Uterus (tissue), 3 donors: ENCODE measurements at regions not wholly inside any gene's neighbourhood (a gene's known extent, or its start where the extent isn't known, plus 50 kb on each side); places are given as distances from the start of the nearest gene placed in this dataset.

Experiments
- DNase-seq, 2 donors: peaks; one replicate each; pipeline ENCODE4 v3.0.0-alpha.2; 2019 to 2020
- H3K27ac ChIP-seq, 2 donors: fragments of 200-600 bp; sonication (generic); 1 replicate in 1 of 2; 2 replicates in 1 of 2; pipeline ENCODE4 v1.5.1; 2016 to 2018
- H3K27me3 ChIP-seq, 2 donors: fragments of 200-600 bp; sonication (generic); one replicate each; pipeline ENCODE4 v1.5.1; 2018 to 2019; ENCODE audit warnings: control low read depth in 1 of 2
- H3K36me3 ChIP-seq, 2 donors: fragments of 200-600 bp; sonication (generic); one replicate each; pipeline ENCODE4 v1.5.1; 2019; ENCODE audit warnings: control low read depth in 1 of 2
- H3K4me1 ChIP-seq, 2 donors: fragments of 200-600 bp; sonication (generic); one replicate each; pipeline ENCODE4 v1.5.1; 2018 to 2019; ENCODE audit warnings: control low read depth in 1 of 2
- H3K4me3 ChIP-seq, 2 donors: fragments of 200-600 bp; sonication (generic); 1 replicate in 1 of 2; 2 replicates in 1 of 2; pipeline ENCODE4 v1.5.1; 2018 to 2019; ENCODE audit warnings: mild to moderate bottlenecking in 1 of 2
- H3K9me3 ChIP-seq, 2 donors: fragments of 200-600 bp; sonication (generic); one replicate each; pipeline ENCODE4 v1.5.1; 2019; ENCODE audit warnings: control low read depth in 1 of 2
- CTCF ChIP-seq, 4 experiments: fragments of 200-600 bp in 2 of 4; fragments of 450-650 bp in 2 of 4; sonication (generic) in 2 of 4; IDR thresholded peaks; one replicate each; pipeline ENCODE4 v1.5.1; 2016 to 2019; ENCODE audit warnings: antibody characterized with exemption in 4 of 4, mild to moderate bottlenecking in 2 of 4, moderate library complexity in 1 of 4
- POLR2A ChIP-seq, 2 donors: fragments of 450-650 bp; IDR thresholded peaks; one replicate each; pipeline ENCODE4 v1.6.1; 2016; ENCODE audit warnings: antibody characterized with exemption in 2 of 2, mild to moderate bottlenecking in 1 of 2, moderate library complexity in 1 of 2
- intact Hi-C: fragments of 100-400 bp; cut with DNase I; formaldehyde crosslinking; loops from one replicate; pipeline ENCODE4 v1.15.1; 2023; ENCODE audit warnings: low total_unique reads
- donor health status: DM: yes; HTN: yes; CAD: no.

DNA sequence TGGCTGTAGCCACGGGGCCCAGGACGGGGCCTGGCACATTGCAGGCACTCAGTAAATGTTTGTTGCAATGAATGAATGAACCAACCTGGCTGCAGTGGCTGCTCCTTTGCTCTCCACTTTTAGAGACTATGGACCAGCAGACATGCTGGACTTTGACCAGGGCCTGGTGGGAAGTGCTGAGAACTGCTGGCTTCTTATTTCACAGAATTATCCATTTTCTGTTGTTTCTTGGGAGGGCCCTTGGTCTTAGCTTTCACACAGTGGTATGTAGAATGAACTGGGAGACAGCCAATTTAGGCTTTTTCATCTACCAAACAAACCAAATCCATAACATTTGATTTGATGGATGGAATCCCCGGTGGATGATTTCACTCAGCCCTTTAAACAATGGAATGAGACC is 78.0 kb upstream of the LHFPL2 start:
- no peaks in the 10 kb centered on the region for H3K9me3 ChIP-seq
- no peaks in the 10 kb centered on the region for H3K36me3 ChIP-seq
- no peak overlapping the region for H3K27ac ChIP-seq
- H3K27me3 ChIP-seq, result no peaks in the 10 kb centered on the region
- H3K4me1 ChIP-seq, result no peaks in the 10 kb centered on the region
- intact Hi-C loops, result no loop called here
- no peak for TF ChIP-seq POLR2A (IDR thresholded peaks at IDR 0.05)
- no peak for TF ChIP-seq CTCF (IDR thresholded peaks at IDR 0.05)
- DNase-seq, result no peak
- H3K4me3 ChIP-seq, result no peak overlapping the region

GRCh38 chr5:78726003-78726402 is 77.4 kb upstream of the LHFPL2 start:
- TF ChIP-seq POLR2A (IDR thresholded peaks at IDR 0.05) (no peak), CTCF (IDR thresholded peaks at IDR 0.05) (no peak)
- Histone ChIP-seq H3K9me3 (no peaks in the 10 kb centered on the region), H3K4me3 (no peak overlapping the region), H3K27me3 (no peaks in the 10 kb centered on the region), H3K27ac (no peak overlapping the region), H3K4me1 (no peaks in the 10 kb centered on the region), H3K36me3 (no peaks in the 10 kb centered on the region)
- intact Hi-C loops, result no loop called here
- no peak for DNase-seq

- intact Hi-C loops, result no loop called here
- no peak for DNase-seq
- Histone ChIP-seq H3K4me3 (no peak overlapping the region), H3K27me3 (no peaks in the 10 kb centered on the region), H3K27ac (no peak overlapping the region), H3K36me3 (no peaks in the 10 kb centered on the region), H3K9me3 (no peaks in the 10 kb centered on the region), H3K4me1 (no peaks in the 10 kb centered on the region)
- TF ChIP-seq CTCF (IDR thresholded peaks at IDR 0.05) (no peak), POLR2A (IDR thresholded peaks at IDR 0.05) (no peak)
These were observed 75.5 kb upstream of the LHFPL2 start for GRCh38 chr5:78724061-78724460.

DNA sequence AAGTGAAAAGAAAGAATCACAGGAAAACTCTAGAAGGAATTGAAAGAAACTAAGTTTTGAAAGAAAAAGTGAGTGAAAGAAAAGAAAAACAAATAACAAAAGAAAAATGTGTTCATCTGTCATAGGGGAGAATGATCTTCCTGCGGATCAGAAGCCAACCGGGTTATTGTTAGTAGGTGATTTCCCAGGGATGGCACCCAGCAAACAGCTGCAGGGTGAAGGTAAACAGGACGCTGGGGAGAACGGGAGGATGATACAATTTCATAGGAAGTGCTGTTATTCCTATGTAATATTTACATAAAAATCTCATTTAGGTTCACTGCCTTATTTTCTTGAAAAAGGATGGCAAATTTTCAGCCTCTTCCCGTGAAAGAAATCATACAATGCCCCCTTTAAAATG is 72.4 kb upstream of the LHFPL2 start:
- Histone ChIP-seq H3K27ac (no peak overlapping the region), H3K27me3 (no peaks in the 10 kb centered on the region), H3K9me3 (no peaks in the 10 kb centered on the region), H3K36me3 (no peaks in the 10 kb centered on the region), H3K4me1 (no peaks in the 10 kb centered on the region), H3K4me3 (no peak overlapping the region)
- DNase-seq, result no peak
- intact Hi-C loops, result no loop called here
- no peak for TF ChIP-seq CTCF (IDR thresholded peaks at IDR 0.05)
- no peak for TF ChIP-seq POLR2A (IDR thresholded peaks at IDR 0.05)

GRCh38 chr5:78720227-78720985 is 71.8 kb upstream of the LHFPL2 start:
- Histone ChIP-seq H3K4me1 (no peaks in the 10 kb centered on the region), H3K4me3 (no peak overlapping the region), H3K27me3 (no peaks in the 10 kb centered on the region), H3K27ac (no peak overlapping the region), H3K9me3 (no peaks in the 10 kb centered on the region), H3K36me3 (no peaks in the 10 kb centered on the region)
- intact Hi-C loops, result no loop called here
- DNase-seq, result no peak
- TF ChIP-seq POLR2A (IDR thresholded peaks at IDR 0.05), result no peak
- TF ChIP-seq CTCF (IDR thresholded peaks at IDR 0.05), result no peak
